Dendritic cell treated with granulocyte-macrophage colony-stimulating factor and Interleukin-4, amounts not matched to agents 40 ng/mL and 50 ng/mL, for 4 days (primary cell): ENCODE measurements at regions not wholly inside any gene's neighbourhood (a gene's known extent, or its start where the extent isn't known, plus 50 kb on each side); places are given as distances from the start of the nearest gene placed in this dataset.

Experiments used
- H3K27ac Mint-ChIP-seq: one replicate; pipeline ENCODE4 v1.8.0; 2022; ENCODE audit warnings: mild to moderate bottlenecking, mixed read lengths
- H3K27me3 Mint-ChIP-seq: one replicate; pipeline ENCODE4 v1.8.0; 2022; ENCODE audit warnings: mild to moderate bottlenecking, mixed read lengths
- H3K36me3 Mint-ChIP-seq: one replicate; pipeline ENCODE4 v1.8.0; 2022; ENCODE audit warnings: low read depth, mixed read lengths
- H3K4me1 Mint-ChIP-seq: one replicate; pipeline ENCODE4 v1.8.0; 2022; ENCODE audit warnings: low read depth, mixed read lengths
- H3K4me3 Mint-ChIP-seq: one replicate; pipeline ENCODE4 v1.8.0; 2022; ENCODE audit warnings: mild to moderate bottlenecking, moderate library complexity, mixed read lengths
- H3K9me3 Mint-ChIP-seq: one replicate; pipeline ENCODE4 v1.8.0; 2022; ENCODE audit warnings: mixed read lengths
- intact Hi-C: fragments of 100-400 bp; cut with micrococcal nuclease; formaldehyde crosslinking; loops from one replicate; pipeline ENCODE4 v1.15.0; 2022

GRCh38 chr10:62453274-62453673 is 79.1 kb downstream of the ZNF365 start:
- Mint-ChIP-seq H3K27me3 (peaks cover 2% of the 10 kb centered on the region), H3K9me3 (no peaks in the 10 kb centered on the region), H3K36me3 (no peaks in the 10 kb centered on the region), H3K27ac (no peak overlapping the region), H3K4me3 (no peak overlapping the region), H3K4me1 (peaks cover 52% of the 10 kb centered on the region)
- intact Hi-C loops: no loop called here

- peak overlapping the region; percentile 8 for H3K27ac Mint-ChIP-seq
- H3K27me3 Mint-ChIP-seq: peaks cover 4% of the 10 kb centered on the region
- intact Hi-C loops: loop anchor here (5.0 kb wide), 1 partner anchor 92 kb away; no protein-coding TSS in a partner anchor
- no peak overlapping the region for H3K4me3 Mint-ChIP-seq
- no peaks in the 10 kb centered on the region for H3K36me3 Mint-ChIP-seq
- H3K4me1 Mint-ChIP-seq: peaks cover 43% of the 10 kb centered on the region
- H3K9me3 Mint-ChIP-seq: no peaks in the 10 kb centered on the region
Measured at GRCh38 chr10:62454687-62455397, 80.7 kb downstream of the ZNF365 start.

GRCh38 chr10:62456611-62457101 is 82.5 kb downstream of the ZNF365 start:
- peaks cover 31% of the 10 kb centered on the region for H3K4me1 Mint-ChIP-seq

DNA sequence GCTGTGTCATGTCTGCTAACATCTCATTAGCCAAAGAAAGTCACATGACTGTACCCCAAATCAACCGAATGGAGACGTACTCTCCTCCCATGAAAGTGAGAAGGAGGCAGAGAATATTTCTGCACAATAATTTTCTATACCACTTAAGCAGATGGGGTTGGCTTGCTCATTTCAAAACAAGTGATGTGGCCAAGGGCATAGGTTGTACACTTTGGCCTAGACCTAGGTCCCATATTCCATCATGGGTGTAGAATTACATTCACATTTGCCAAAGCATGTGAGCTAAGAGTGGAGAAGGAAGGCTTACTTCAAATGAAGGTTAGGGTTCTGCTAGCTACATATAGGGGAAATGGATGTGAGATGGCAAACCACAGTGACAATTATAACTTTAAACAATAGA is 83.0 kb downstream of the ZNF365 start:
- H3K36me3 Mint-ChIP-seq: no peaks in the 10 kb centered on the region
- H3K4me1 Mint-ChIP-seq: peaks cover 31% of the 10 kb centered on the region
- intact Hi-C loops: loop anchor here (5.0 kb wide), 1 partner anchor 90 kb away; no protein-coding TSS in a partner anchor
- no peaks in the 10 kb centered on the region for H3K9me3 Mint-ChIP-seq
- peak overlapping the region; percentile 52 for H3K27ac Mint-ChIP-seq
- peaks cover 7% of the 10 kb centered on the region for H3K27me3 Mint-ChIP-seq
- H3K4me3 Mint-ChIP-seq: no peak overlapping the region

More at GRCh38 chr10:62456611-62457101, 82.5 kb downstream of the ZNF365 start:
- intact Hi-C loops: loop anchor here (5.0 kb wide), 1 partner anchor 91 kb away; no protein-coding TSS in a partner anchor
- Mint-ChIP-seq H3K4me3 (no peak overlapping the region), H3K27ac (peak overlapping the region; percentile 52), H3K9me3 (no peaks in the 10 kb centered on the region), H3K36me3 (no peaks in the 10 kb centered on the region), H3K27me3 (peaks cover 4% of the 10 kb centered on the region)

GRCh38 chr10:62457598-62457997 is 83.4 kb downstream of the ZNF365 start:
- no peak overlapping the region for H3K4me3 Mint-ChIP-seq

DNA sequence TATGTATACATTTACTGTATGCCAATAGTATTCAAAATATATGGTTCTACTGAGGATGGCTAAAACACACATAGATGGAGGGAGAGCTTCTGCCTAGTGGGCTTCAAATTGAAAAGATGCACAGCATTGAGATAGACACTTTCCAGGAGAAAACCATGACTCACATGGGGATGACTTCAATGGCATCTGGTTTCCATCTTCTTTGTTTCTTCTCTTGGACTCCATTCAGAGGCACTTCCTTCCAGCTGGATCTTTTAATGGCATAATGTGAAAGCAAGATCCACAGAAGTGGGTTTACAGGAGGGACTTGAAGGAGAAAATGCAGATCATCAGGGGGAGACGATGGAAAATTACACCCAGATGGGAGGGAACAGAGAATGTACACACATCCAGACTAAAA is 84.9 kb downstream of the ZNF365 start:
- intact Hi-C loops: loop anchor here (5.0 kb wide), 1 partner anchor 88 kb away; no protein-coding TSS in a partner anchor
- no peak overlapping the region for H3K27ac Mint-ChIP-seq
- no peaks in the 10 kb centered on the region for H3K36me3 Mint-ChIP-seq
- no peaks in the 10 kb centered on the region for H3K9me3 Mint-ChIP-seq
- peaks cover 31% of the 10 kb centered on the region for H3K4me1 Mint-ChIP-seq
- peaks cover 8% of the 10 kb centered on the region for H3K27me3 Mint-ChIP-seq
- no peak overlapping the region for H3K4me3 Mint-ChIP-seq

More at GRCh38 chr10:62457598-62457997, 83.4 kb downstream of the ZNF365 start:
- no peaks in the 10 kb centered on the region for H3K9me3 Mint-ChIP-seq
- intact Hi-C loops: loop anchor here (5.0 kb wide), 1 partner anchor 90 kb away; no protein-coding TSS in a partner anchor
- H3K4me1 Mint-ChIP-seq: peaks cover 31% of the 10 kb centered on the region
- no peak overlapping the region for H3K27ac Mint-ChIP-seq
- no peaks in the 10 kb centered on the region for H3K36me3 Mint-ChIP-seq
- H3K27me3 Mint-ChIP-seq: peaks cover 8% of the 10 kb centered on the region

DNA sequence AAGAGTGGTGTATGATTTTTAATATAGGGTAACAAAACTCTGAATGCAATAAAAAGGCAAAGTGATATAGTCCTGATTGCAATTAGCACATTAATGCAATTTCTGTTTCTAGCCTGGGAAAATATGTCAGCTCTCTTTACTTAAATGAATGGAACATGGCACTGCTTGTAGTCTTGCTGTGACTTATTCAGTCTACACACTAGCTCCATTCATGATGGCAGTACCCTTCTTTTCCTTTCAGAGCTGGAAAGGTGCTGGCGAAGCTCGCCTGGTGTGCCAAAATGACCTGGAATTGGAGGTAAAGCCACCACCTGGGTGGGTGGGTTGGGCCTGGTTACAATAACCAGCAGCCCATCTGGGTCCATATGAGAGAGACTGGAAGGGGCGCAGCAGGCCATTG is 85.3 kb downstream of the ZNF365 start:
- peaks cover 30% of the 10 kb centered on the region for H3K4me1 Mint-ChIP-seq
- intact Hi-C loops: loop anchor here (5.0 kb wide), 1 partner anchor 88 kb away; no protein-coding TSS in a partner anchor
- H3K27ac Mint-ChIP-seq: no peak overlapping the region
- no peaks in the 10 kb centered on the region for H3K36me3 Mint-ChIP-seq
- no peak overlapping the region for H3K4me3 Mint-ChIP-seq
- H3K27me3 Mint-ChIP-seq: peaks cover 8% of the 10 kb centered on the region
- no peaks in the 10 kb centered on the region for H3K9me3 Mint-ChIP-seq

DNA sequence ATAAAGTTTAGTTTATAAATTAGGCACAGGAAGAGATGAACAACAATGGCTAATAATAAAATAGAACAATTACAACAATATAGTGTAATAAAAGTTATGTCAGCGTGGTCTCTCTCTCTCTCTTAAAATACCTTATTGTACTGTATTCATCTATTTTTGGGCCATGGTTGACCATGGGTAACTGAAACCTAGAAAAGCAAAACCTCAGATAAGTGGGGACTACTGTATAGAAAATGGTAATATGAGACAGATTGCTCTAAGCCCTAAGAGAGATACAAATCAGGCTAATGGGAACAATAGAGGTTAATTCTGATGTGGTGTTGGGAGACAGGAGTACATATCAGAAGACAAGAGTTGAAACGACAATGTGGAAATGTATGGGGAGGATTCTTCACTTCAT is 86.2 kb downstream of the ZNF365 start:
- intact Hi-C loops: no loop called here
- peaks cover 22% of the 10 kb centered on the region for H3K4me1 Mint-ChIP-seq
- H3K27ac Mint-ChIP-seq: no peak overlapping the region
- no peak overlapping the region for H3K4me3 Mint-ChIP-seq
- peaks cover 8% of the 10 kb centered on the region for H3K27me3 Mint-ChIP-seq
- no peaks in the 10 kb centered on the region for H3K36me3 Mint-ChIP-seq
- peaks cover 7% of the 10 kb centered on the region for H3K9me3 Mint-ChIP-seq

GRCh38 chr10:62461120-62461519 is 87.0 kb downstream of the ZNF365 start:
- intact Hi-C loops: no loop called here
- no peak overlapping the region for H3K27ac Mint-ChIP-seq

GRCh38 chr10:62462461-62462860 is 88.3 kb downstream of the ZNF365 start:
- H3K4me1 Mint-ChIP-seq: peaks cover 8% of the 10 kb centered on the region
- intact Hi-C loops: no loop called here
- H3K36me3 Mint-ChIP-seq: no peaks in the 10 kb centered on the region
- H3K9me3 Mint-ChIP-seq: peaks cover 15% of the 10 kb centered on the region
- no peak overlapping the region for H3K4me3 Mint-ChIP-seq
- H3K27ac Mint-ChIP-seq: no peak overlapping the region
- H3K27me3 Mint-ChIP-seq: peaks cover 8% of the 10 kb centered on the region

More at GRCh38 chr10:62461120-62461519, 87.0 kb downstream of the ZNF365 start:
- Mint-ChIP-seq H3K36me3 (no peaks in the 10 kb centered on the region), H3K4me1 (peaks cover 21% of the 10 kb centered on the region), H3K27me3 (peaks cover 8% of the 10 kb centered on the region), H3K4me3 (no peak overlapping the region), H3K9me3 (peaks cover 14% of the 10 kb centered on the region)

- no peak overlapping the region for H3K4me3 Mint-ChIP-seq
- no peaks in the 10 kb centered on the region for H3K36me3 Mint-ChIP-seq
- H3K4me1 Mint-ChIP-seq: no peaks in the 10 kb centered on the region
- intact Hi-C loops: no loop called here
- H3K27ac Mint-ChIP-seq: no peak overlapping the region
- H3K9me3 Mint-ChIP-seq: peaks cover 15% of the 10 kb centered on the region
- peaks cover 6% of the 10 kb centered on the region for H3K27me3 Mint-ChIP-seq
Measured at GRCh38 chr10:62463364-62463763, 89.2 kb downstream of the ZNF365 start.

DNA sequence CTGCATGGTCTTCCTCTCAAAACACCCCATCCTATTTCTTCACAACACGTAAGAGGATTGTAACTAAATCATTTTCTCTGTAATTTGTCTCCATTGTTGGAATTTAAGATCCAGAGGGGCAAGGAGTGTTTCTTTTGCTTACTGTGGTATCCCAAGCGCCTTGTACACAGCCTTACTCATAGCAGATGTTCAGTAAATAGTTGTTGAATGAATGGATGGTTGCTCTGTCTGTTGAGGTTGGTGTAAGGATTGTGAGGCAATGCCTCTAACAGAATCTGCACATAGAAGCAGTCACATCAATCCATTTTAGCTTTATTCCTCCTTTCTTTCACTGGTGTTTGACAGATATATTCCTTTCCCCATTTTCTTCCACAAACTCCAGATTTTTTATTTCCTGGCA is 90.1 kb downstream of the ZNF365 start:
- Mint-ChIP-seq H3K27ac (no peak overlapping the region), H3K36me3 (no peaks in the 10 kb centered on the region), H3K4me1 (no peaks in the 10 kb centered on the region), H3K4me3 (no peak overlapping the region), H3K9me3 (peaks cover 15% of the 10 kb centered on the region), H3K27me3 (peaks cover 5% of the 10 kb centered on the region)
- intact Hi-C loops: no loop called here

DNA sequence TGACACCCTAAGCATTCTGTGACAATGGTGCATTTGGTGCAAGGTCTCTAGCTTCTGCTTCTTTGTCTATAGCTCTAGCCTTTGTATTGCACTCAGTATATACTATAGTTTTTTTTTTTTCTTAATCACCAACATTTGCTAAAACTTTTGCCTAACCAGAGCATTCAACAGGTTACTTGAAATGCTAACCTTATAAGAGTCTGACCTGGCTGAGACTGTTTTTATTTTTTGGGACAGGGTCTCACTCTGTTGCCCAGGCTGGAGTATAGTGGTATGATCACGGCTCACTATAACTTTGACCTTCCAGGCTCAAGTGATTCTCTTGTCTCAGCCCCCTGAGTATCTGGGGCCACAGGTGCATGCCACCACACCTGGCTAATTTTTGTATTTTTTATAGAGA is 92.4 kb downstream of the ZNF365 start:
- no peak overlapping the region for H3K4me3 Mint-ChIP-seq
- H3K27ac Mint-ChIP-seq: no peak overlapping the region
- H3K9me3 Mint-ChIP-seq: peaks cover 15% of the 10 kb centered on the region
- H3K36me3 Mint-ChIP-seq: no peaks in the 10 kb centered on the region
- no peaks in the 10 kb centered on the region for H3K4me1 Mint-ChIP-seq
- H3K27me3 Mint-ChIP-seq: peaks cover 5% of the 10 kb centered on the region
- intact Hi-C loops: no loop called here

GRCh38 chr10:62467527-62467926 is 93.4 kb downstream of the ZNF365 start:
- no peak overlapping the region for H3K4me3 Mint-ChIP-seq
- H3K9me3 Mint-ChIP-seq: peaks cover 15% of the 10 kb centered on the region
- H3K36me3 Mint-ChIP-seq: no peaks in the 10 kb centered on the region
- intact Hi-C loops: no loop called here
- H3K4me1 Mint-ChIP-seq: no peaks in the 10 kb centered on the region
- no peak overlapping the region for H3K27ac Mint-ChIP-seq
- no peaks in the 10 kb centered on the region for H3K27me3 Mint-ChIP-seq
